ENCODE measurements at regions not wholly inside any gene's neighbourhood (a gene's known extent, or its start where the extent isn't known, plus 50 kb on each side); places are given as distances from the start of the nearest gene placed in this dataset.

DNA sequence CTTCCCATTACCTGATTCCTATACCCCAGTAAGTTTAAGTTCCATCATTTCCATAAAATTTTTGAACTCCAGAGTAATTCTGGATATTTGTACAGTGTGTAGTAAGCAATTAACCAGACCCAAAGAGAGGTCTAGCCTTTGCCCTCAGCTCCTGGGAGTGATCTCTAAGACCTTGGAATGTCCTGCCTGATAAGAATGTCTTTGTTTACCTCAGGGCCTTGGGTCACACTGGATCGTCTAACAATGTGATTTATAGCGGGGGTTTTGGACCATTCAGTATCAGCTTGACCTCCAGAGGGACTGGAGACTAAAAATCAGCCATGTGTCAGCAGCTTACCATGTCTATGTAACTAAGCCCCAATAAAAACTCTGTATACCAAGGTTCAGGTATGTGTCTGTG, 330.9 kb upstream of the PPP1R2C start:
- H4K8ac ChIP-seq (ENCODE audit: extremely low read depth, insufficient read depth, low read length): no peak overlapping the region
- no peak for FAIRE-seq
- CTCF ChIA-PET (ENCODE audit: partially characterized antibody): no interaction called here
- TF ChIP-seq EGR1 (IDR thresholded peaks at IDR 0.05; ENCODE audit: borderline replicate concordance, low read depth, low read length) (no peak), ASH2L (IDR thresholded peaks at IDR 0.05; ENCODE audit: low read length) (no peak), BRCA1 (IDR thresholded peaks at IDR 0.05; ENCODE audit: low read depth, low read length) (no peak), BACH1 (IDR thresholded peaks at IDR 0.05; ENCODE audit: low read length) (no peak), NANOG (IDR thresholded peaks at IDR 0.05; ENCODE audit: insufficient read depth, low read depth, low read length, poor library complexity, severe bottlenecking) (no peak), RFX5 (IDR thresholded peaks at IDR 0.05; ENCODE audit: borderline replicate concordance, low read depth, low read length) (no peak), GABPA (IDR thresholded peaks at IDR 0.05; ENCODE audit: borderline replicate concordance, insufficient read depth, low read length) (no peak)
- TF ChIP-seq, protein P1, sequence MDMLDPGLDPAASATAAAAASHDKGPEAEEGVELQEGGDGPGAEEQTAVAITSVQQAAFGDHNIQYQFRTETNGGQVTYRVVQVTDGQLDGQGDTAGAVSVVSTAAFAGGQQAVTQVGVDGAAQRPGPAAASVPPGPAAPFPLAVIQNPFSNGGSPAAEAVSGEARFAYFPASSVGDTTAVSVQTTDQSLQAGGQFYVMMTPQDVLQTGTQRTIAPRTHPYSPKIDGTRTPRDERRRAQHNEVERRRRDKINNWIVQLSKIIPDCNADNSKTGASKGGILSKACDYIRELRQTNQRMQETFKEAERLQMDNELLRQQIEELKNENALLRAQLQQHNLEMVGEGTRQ (IDR thresholded peaks at IDR 0.05; ENCODE audit: low read length): no peak
- TF ChIP-seq, protein P2, sequence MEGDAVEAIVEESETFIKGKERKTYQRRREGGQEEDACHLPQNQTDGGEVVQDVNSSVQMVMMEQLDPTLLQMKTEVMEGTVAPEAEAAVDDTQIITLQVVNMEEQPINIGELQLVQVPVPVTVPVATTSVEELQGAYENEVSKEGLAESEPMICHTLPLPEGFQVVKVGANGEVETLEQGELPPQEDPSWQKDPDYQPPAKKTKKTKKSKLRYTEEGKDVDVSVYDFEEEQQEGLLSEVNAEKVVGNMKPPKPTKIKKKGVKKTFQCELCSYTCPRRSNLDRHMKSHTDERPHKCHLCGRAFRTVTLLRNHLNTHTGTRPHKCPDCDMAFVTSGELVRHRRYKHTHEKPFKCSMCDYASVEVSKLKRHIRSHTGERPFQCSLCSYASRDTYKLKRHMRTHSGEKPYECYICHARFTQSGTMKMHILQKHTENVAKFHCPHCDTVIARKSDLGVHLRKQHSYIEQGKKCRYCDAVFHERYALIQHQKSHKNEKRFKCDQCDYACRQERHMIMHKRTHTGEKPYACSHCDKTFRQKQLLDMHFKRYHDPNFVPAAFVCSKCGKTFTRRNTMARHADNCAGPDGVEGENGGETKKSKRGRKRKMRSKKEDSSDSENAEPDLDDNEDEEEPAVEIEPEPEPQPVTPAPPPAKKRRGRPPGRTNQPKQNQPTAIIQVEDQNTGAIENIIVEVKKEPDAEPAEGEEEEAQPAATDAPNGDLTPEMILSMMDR (IDR thresholded peaks at IDR 0.05; ENCODE audit: control extremely low read depth in 1 of 3, insufficient read depth in 1 of 3, low read depth in 1 of 3, low read length in 3 of 3): no peak
- TF ChIP-seq, protein P3, sequence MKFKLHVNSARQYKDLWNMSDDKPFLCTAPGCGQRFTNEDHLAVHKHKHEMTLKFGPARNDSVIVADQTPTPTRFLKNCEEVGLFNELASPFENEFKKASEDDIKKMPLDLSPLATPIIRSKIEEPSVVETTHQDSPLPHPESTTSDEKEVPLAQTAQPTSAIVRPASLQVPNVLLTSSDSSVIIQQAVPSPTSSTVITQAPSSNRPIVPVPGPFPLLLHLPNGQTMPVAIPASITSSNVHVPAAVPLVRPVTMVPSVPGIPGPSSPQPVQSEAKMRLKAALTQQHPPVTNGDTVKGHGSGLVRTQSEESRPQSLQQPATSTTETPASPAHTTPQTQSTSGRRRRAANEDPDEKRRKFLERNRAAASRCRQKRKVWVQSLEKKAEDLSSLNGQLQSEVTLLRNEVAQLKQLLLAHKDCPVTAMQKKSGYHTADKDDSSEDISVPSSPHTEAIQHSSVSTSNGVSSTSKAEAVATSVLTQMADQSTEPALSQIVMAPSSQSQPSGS (IDR thresholded peaks at IDR 0.05; ENCODE audit: low read length): no peak

More for the DNA sequence above, 330.9 kb upstream of the PPP1R2C start:
- Histone ChIP-seq H2BK5ac (ENCODE audit: low read depth, low read length) (no peak overlapping the region), H4K91ac (replicated peaks; ENCODE audit: insufficient read length, low read length) (no peak overlapping the region), H2BK20ac (ENCODE audit: low read length) (no peak overlapping the region), H3K9me3 (ENCODE audit: insufficient read depth in 2 of 2, low read depth in 1 of 2, low read length in 1 of 2) (no peaks in the 10 kb centered on the region), H3K27me3 (replicated peaks in 1 of 4; ENCODE audit: control insufficient read depth in 3 of 4, extremely low read depth in 1 of 4, insufficient read depth in 3 of 4, low read length in 3 of 4) (no peaks in the 10 kb centered on the region), H3K4me2 (ENCODE audit: insufficient read depth in 1 of 2, low read depth in 2 of 2, low read length in 2 of 2) (no peak overlapping the region), H2BK120ac (replicated peaks; ENCODE audit: low read depth, low read length) (no peak overlapping the region), H2BK12ac (ENCODE audit: low read depth, low read length) (no peak overlapping the region), H3K56ac (replicated peaks; ENCODE audit: insufficient read length, low read depth, low read length) (no peak overlapping the region), H2BK15ac (ENCODE audit: low read length) (no peak overlapping the region), H3K79me2 (ENCODE audit: control insufficient read depth in 1 of 2, insufficient read depth in 2 of 2, low read length in 2 of 2) (no peaks in the 10 kb centered on the region), H3K27ac (ENCODE audit: low read depth, low read length) (no peak overlapping the region), H2AK5ac (ENCODE audit: low read depth, low read length) (no peak overlapping the region), H3K14ac (ENCODE audit: insufficient read length) (no peak overlapping the region), H4K20me1 (replicated peaks in 1 of 2; ENCODE audit: control insufficient read depth in 1 of 2, insufficient read depth in 2 of 2, low read length in 2 of 2) (no peaks in the 10 kb centered on the region), H3K23ac (ENCODE audit: insufficient read length) (no peak overlapping the region), H3K79me1 (ENCODE audit: low read depth, low read length) (no peaks in the 10 kb centered on the region), H2AFZ (ENCODE audit: low read length) (no peak overlapping the region), H3K4me1 (replicated peaks in 1 of 4; ENCODE audit: control insufficient read depth in 3 of 4, insufficient read depth in 4 of 4, low read length in 3 of 4) (no peaks in the 10 kb centered on the region), H3K4me3 (ENCODE audit: extremely low read depth in 1 of 4, insufficient read depth in 2 of 4, low read depth in 3 of 4, low read length in 4 of 4) (no peak overlapping the region), H3K36me3 (ENCODE audit: control insufficient read depth in 2 of 4, insufficient read depth in 4 of 4, low read length in 3 of 4) (no peaks in the 10 kb centered on the region), H3K9ac (replicated peaks in 1 of 4; ENCODE audit: extremely low read depth in 1 of 4, low read depth in 3 of 4, low read length in 3 of 4) (no peak overlapping the region), H4K5ac (ENCODE audit: insufficient read length, low read depth, low read length) (no peak overlapping the region), H3K23me2 (ENCODE audit: low read depth, low read length) (no peaks in the 10 kb centered on the region), H3K18ac (ENCODE audit: extremely low read depth, low read length) (no peak overlapping the region), H3K4ac (replicated peaks; ENCODE audit: insufficient read length, low read depth, low read length) (no peak overlapping the region)
- POLR2A ChIA-PET (ENCODE audit: partially characterized antibody): no interaction called here
- no peak for DNase-seq (ENCODE audit: low read depth in 1 of 2, low spot score in 2 of 2)
- 79% methylated on average over 2 of the region's 2 CpGs; no CpG with 5 or more reads in 1 of the 2 experiments for WGBS, 2 experiments (ENCODE audit: extremely low coverage in 1 of 2, insufficient coverage in 1 of 2, insufficient read length in 1 of 2, insufficient replicate concordance in 2 of 2, low coverage in 1 of 2, low lambda C conversion rate in 2 of 2, missing lambda C conversion rate in 1 of 2)
